Testis (tissue), 2 donors: ENCODE measurements at regions not wholly inside any gene's neighbourhood (a gene's known extent, or its start where the extent isn't known, plus 50 kb on each side); places are given as distances from the start of the nearest gene placed in this dataset.
"Not testable (repeated sequence)": the region's sequence is repeated elsewhere in the genome, so short reads cannot be mapped to it uniquely, and the experiment has no call there.

Source experiments
- DNase-seq: peaks from one replicate; pipeline ENCODE4 v3.0.0-alpha.2; 2019
- H3K27ac ChIP-seq, 2 donors: fragments of 200-600 bp; sonication (generic); one replicate each; pipeline ENCODE4 v1.5.1; 2019
- H3K27me3 ChIP-seq: fragments of 200-600 bp; sonication (generic); one replicate; pipeline ENCODE4 v1.5.1; 2019
- H3K36me3 ChIP-seq: fragments of 200-600 bp; sonication (generic); one replicate; pipeline ENCODE4 v1.5.1; 2017; ENCODE audit warnings: low read depth; ENCODE audit errors: missing control alignments
- H3K4me1 ChIP-seq: fragments of 200-600 bp; sonication (generic); one replicate; pipeline ENCODE4 v1.5.1; 2019
- H3K4me3 ChIP-seq, 2 donors: fragments of 200-600 bp; sonication (generic); one replicate each; pipeline ENCODE4 v1.5.1; 2017 to 2019
- H3K9me3 ChIP-seq: fragments of 200-600 bp; sonication (generic); one replicate; pipeline ENCODE4 v1.5.1; 2017
- CTCF ChIP-seq, 3 experiments: fragments of 450-650 bp in 2 of 3; fragments of 200-600 bp in 1 of 3; sonication (generic) in 1 of 3; IDR thresholded peaks; one replicate each; pipeline ENCODE4 v1.5.1; 2016 to 2019; ENCODE audit warnings: antibody characterized with exemption in 3 of 3, mild to moderate bottlenecking in 2 of 3, moderate library complexity in 1 of 3
- POLR2A ChIP-seq: fragments of 450-650 bp; IDR thresholded peaks from one replicate; pipeline ENCODE4 v1.6.1; 2017; ENCODE audit warnings: antibody characterized with exemption, mild to moderate bottlenecking, moderate library complexity
- WGBS, 2 donors: methylation state at CpG; one replicate each; pipeline ENCODE4 v1.1.5; 2018; 5-methylcytosine and 5-hydroxymethylcytosine counted together
- intact Hi-C: fragments of 100-400 bp; cut with DNase I; formaldehyde crosslinking; loops from one replicate; pipeline ENCODE4 v1.15.1; 2023; ENCODE audit warnings: low total_unique reads

DNA sequence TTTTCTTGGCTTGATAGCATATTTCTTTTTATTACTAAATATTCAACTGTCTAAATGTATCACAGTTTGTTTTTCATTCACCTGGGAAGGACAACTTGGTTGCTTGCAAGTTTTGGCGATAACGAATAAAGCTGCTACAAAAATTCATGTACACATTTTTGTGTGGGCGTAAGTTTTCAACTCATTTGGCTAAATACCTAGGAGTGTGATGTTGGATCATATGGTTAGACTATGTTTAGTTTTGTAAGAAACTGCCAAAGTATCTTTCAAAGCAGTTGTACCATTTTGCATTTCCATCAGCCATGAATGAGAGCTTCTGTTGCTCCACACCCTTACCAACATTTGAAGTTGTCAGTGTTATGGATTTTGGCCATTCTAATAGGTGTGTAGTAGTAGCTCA is 428.0 kb downstream of the ACTL7B start:
- H3K36me3 ChIP-seq, result no peaks in the 10 kb centered on the region
- no peaks in the 10 kb centered on the region for H3K4me1 ChIP-seq
- H3K4me3 ChIP-seq, result no peak overlapping the region
- no peak for DNase-seq
- H3K9me3 ChIP-seq, result no peaks in the 10 kb centered on the region
- 89 to 96% methylated on average over 3 of the region's 3 CpGs for WGBS, 2 donors
- intact Hi-C loops, result no loop called here
- TF ChIP-seq POLR2A (no peak), CTCF (IDR thresholded peaks at IDR 0.05) (no peak)
- no peaks in the 10 kb centered on the region for H3K27me3 ChIP-seq
- H3K27ac ChIP-seq, result no peak overlapping the region

GRCh38 chr9:108426421-108426940 is 429.3 kb downstream of the ACTL7B start:
- WGBS, 2 donors, result 85 to 88% methylated on average over 3 of the region's 3 CpGs
- H3K27ac ChIP-seq, H3K36me3 ChIP-seq, H3K4me3 ChIP-seq, H3K4me1 ChIP-seq, DNase-seq, H3K27me3 ChIP-seq, H3K9me3 ChIP-seq, intact Hi-C loops: not testable (repeated sequence)

DNA sequence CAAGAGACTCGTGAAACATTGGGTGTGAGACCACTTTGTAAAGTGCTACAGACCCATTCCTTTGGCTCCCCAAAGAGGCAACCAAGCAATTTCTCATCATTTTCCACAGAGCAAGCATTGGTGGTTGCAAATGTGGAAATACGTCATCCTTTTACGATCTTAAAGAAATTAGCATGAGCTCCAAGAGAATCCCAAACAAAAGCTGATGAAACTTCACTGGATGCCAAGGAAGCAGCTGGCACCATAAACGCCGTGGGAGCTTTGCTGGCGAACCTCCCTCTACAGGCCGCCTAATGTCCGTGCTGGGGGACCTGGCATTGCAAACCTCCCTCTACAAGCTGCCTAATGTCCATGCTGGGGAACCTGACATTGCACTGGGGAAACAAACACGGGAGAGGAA is 432.4 kb downstream of the ACTL7B start:
- no peak for TF ChIP-seq CTCF (IDR thresholded peaks at IDR 0.05)
- WGBS, 2 donors, result 88 to 90% methylated on average over 9 of the region's 9 CpGs
- Histone ChIP-seq H3K4me3 (no peak overlapping the region), H3K36me3 (no peaks in the 10 kb centered on the region), H3K9me3 (no peaks in the 10 kb centered on the region), H3K27ac (no peak overlapping the region), H3K27me3 (peaks cover 4% of the 10 kb centered on the region), H3K4me1 (no peaks in the 10 kb centered on the region)
- DNase-seq, result no peak
- intact Hi-C loops, result no loop called here

- DNase-seq, result no peak
- Histone ChIP-seq H3K4me3 (no peak overlapping the region), H3K4me1 (no peaks in the 10 kb centered on the region), H3K9me3 (no peaks in the 10 kb centered on the region), H3K27me3 (peaks cover 4% of the 10 kb centered on the region), H3K27ac (no peak overlapping the region), H3K36me3 (no peaks in the 10 kb centered on the region)
- intact Hi-C loops, result no loop called here
- TF ChIP-seq CTCF (IDR thresholded peaks at IDR 0.05) (no peak), POLR2A (no peak)
These were observed 436.4 kb downstream of the ACTL7B start for GRCh38 chr9:108419379-108419778.

GRCh38 chr9:108417726-108418125 is 438.1 kb downstream of the ACTL7B start:
- DNase-seq, result no peak
- no peaks in the 10 kb centered on the region for H3K4me1 ChIP-seq
- no peak overlapping the region for H3K4me3 ChIP-seq
- peaks cover 4% of the 10 kb centered on the region for H3K27me3 ChIP-seq
- no peaks in the 10 kb centered on the region for H3K36me3 ChIP-seq
- H3K9me3 ChIP-seq, result no peaks in the 10 kb centered on the region
- TF ChIP-seq CTCF (IDR thresholded peaks at IDR 0.05), result no peak
- TF ChIP-seq POLR2A, result no peak
- intact Hi-C loops, result no loop called here
- H3K27ac ChIP-seq, result no peak overlapping the region
- 83 to 96% methylated on average over 1 of the region's 1 CpG for WGBS, 2 donors
